Activated naive CD4-positive, alpha-beta T cell treated with anti-CD3 and anti-CD28 coated beads for 36 hours (primary cell): ENCODE measurements at regions not wholly inside any gene's neighbourhood (a gene's known extent, or its start where the extent isn't known, plus 50 kb on each side); places are given as distances from the start of the nearest gene placed in this dataset.

Source experiments
- CTCF ChIA-PET: fragments of 350-600 bp; sonication (Branson Sonifier 250); formaldehyde crosslinking; loops from one replicate; lab custom pipeline; 2021; ENCODE audit warnings: antibody characterized with exemption; lab: Charles Lee
- DNase-seq: peaks from one replicate; pipeline ENCODE4 v3.0.0-alpha.2; 2020
- H3K27ac Mint-ChIP-seq: one replicate; pipeline ENCODE4 v1.8.0; 2021; ENCODE audit warnings: mild to moderate bottlenecking, mixed read lengths
- H3K27me3 Mint-ChIP-seq: one replicate; pipeline ENCODE4 v1.8.0; 2021; ENCODE audit warnings: low read depth, mixed read lengths
- H3K36me3 Mint-ChIP-seq: one replicate; pipeline ENCODE4 v1.8.0; 2021; ENCODE audit warnings: low read depth, mixed read lengths
- H3K4me1 Mint-ChIP-seq: one replicate; pipeline ENCODE4 v1.8.0; 2021; ENCODE audit warnings: low read depth, mixed read lengths
- H3K4me3 Mint-ChIP-seq: one replicate; pipeline ENCODE4 v1.8.0; 2021; ENCODE audit warnings: mild to moderate bottlenecking, moderate library complexity, mixed read lengths
- H3K9me3 Mint-ChIP-seq: one replicate; pipeline ENCODE4 v1.8.0; 2021; ENCODE audit warnings: mixed read lengths
- intact Hi-C: fragments of 100-400 bp; cut with micrococcal nuclease; formaldehyde crosslinking; loops from one replicate; pipeline ENCODE4 v1.15.1; 2023

DNA sequence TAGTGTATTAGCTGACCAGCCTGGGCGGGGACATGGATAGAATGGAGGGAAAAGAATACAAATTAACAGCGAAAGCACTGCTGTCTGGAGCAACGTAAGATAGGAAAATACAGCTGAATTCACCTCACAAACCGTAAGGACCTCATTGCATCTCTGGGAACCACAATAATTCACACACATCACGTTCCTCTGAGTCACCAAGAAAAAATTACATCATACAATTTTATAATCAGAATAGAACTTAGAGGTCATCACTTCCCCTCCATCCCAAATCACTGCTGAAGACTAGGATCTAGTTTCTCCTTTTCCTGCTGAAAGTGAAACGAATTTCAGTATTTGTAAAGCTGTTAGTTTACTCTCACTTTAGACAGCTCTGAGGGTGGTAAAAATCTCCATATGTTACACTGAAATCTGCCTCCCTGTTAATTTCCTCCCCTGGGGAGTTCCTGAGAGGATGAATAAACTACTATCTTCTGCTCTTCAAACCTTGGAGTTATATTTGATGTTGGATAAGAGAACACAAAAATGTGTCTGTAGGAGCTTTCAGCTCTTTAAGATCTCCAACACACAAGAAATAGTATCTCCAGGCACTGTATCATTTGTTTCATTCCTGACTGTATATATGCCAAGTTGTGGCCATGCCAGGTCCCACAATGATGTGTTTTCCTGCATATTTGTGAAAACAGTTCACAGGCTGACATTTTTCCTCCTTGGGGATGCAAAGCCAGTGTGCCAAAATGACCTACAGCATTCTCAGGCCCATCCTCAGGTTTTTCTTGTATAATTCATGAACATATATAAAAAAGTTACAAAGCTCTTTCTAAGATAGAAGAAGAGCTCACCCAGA lies 63.8 kb upstream of the SSTR1 start:
- H3K27me3 Mint-ChIP-seq = no peaks in the 10 kb centered on the region
- intact Hi-C loops = no loop called here
- no peak for DNase-seq
- CTCF ChIA-PET = interaction anchor here (0.9 to 1.1 kb wide), 2 partner anchors 21 to 158 kb away, joined by 3 to 4 read pairs; no protein-coding TSS in a partner anchor
- H3K9me3 Mint-ChIP-seq = no peaks in the 10 kb centered on the region
- no peaks in the 10 kb centered on the region for H3K36me3 Mint-ChIP-seq
- peaks cover 7% of the 10 kb centered on the region for H3K4me1 Mint-ChIP-seq
- no peak overlapping the region for H3K4me3 Mint-ChIP-seq
- H3K27ac Mint-ChIP-seq = no peak overlapping the region

GRCh38 chr14:38145142-38145541 lies 62.6 kb upstream of the SSTR1 start:
- no peak for DNase-seq
- Mint-ChIP-seq H3K27ac (no peak overlapping the region), H3K4me1 (peaks cover 7% of the 10 kb centered on the region), H3K36me3 (no peaks in the 10 kb centered on the region), H3K9me3 (no peaks in the 10 kb centered on the region), H3K4me3 (no peak overlapping the region), H3K27me3 (no peaks in the 10 kb centered on the region)
- CTCF ChIA-PET = no interaction called here
- intact Hi-C loops = no loop called here

GRCh38 chr14:38150075-38150474 lies 57.6 kb upstream of the SSTR1 start:
- H3K4me1 Mint-ChIP-seq = no peaks in the 10 kb centered on the region
- intact Hi-C loops = loop anchor here (5.0 kb wide), 1 partner anchor 163 kb away; no protein-coding TSS in a partner anchor
- no peaks in the 10 kb centered on the region for H3K36me3 Mint-ChIP-seq
- CTCF ChIA-PET = interaction anchor here (0.7 kb wide), 1 partner anchor 68 kb away, joined by 3 read pairs; no protein-coding TSS in a partner anchor
- H3K27me3 Mint-ChIP-seq = no peaks in the 10 kb centered on the region
- no peak overlapping the region for H3K4me3 Mint-ChIP-seq
- DNase-seq = no peak
- H3K9me3 Mint-ChIP-seq = no peaks in the 10 kb centered on the region
- H3K27ac Mint-ChIP-seq = no peak overlapping the region
